Activated T-cell treated with anti-CD3 and anti-CD28 coated beads for 1 hour (primary cell): ENCODE measurements at regions not wholly inside any gene's neighbourhood (a gene's known extent, or its start where the extent isn't known, plus 50 kb on each side); places are given as distances from the start of the nearest gene placed in this dataset.

Experiments
- DNase-seq: peaks from one replicate; pipeline ENCODE4 v3.0.0-alpha.2; 2020; ENCODE audit warnings: low read depth

DNA sequence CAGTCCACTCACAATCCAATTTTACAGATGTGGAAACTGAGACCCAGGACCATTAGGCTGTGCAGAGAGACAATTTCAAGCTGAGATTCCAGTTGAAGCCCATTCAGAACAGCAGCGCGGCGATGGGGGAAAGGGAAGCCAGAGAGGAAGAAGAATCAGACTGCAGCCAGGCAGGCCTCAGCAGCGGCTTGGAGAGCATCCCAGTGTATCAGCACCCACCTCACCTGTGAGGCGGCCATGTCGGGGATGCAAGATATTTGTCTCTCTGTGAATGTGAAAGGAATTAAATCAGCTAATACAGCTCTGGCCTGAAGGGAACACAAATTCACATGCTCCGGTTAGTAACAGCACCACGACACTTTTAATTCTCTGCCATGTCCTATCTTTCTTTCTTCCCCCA, 198.0 kb upstream of the SOX11 start:
- no peak for DNase-seq

DNA sequence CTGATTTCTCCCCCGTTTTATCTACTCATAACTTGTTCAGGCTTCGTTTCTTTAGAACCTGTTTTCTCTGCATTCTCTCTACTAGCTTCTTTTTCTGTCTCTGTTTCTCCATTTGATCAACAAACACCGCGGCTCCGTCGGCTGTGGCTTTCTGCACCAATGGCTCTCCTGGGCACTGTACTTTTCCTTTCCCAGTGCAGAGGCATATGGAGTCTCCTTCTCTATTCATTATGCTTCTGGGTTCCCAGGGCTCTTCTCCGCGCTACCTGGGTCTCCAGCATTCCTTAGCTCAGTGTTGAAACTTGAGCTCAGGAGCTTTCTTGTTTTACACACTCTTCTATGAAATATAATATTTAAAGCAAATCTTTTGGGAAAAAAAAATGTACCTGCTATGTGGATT, 196.6 kb upstream of the SOX11 start:
- DNase-seq, result no peak

DNA sequence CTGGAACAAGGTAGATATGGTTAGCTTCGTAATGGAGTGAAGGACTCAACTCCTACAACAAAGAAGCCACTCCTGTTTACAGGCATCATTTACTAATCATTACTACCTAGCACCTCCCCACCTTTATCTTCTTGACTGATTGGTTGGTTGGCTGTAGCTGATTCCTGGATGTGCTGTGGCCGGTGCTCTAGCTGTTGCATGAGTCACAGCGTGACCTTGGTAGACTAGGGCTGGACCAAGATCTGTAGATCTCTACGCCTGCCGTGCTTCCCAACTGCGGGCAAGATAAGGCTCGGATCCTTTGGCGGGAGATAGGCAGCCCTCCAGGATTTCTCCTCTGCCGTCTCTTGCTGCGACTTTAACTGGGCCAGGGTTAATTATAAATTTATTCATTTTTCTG, 194.3 kb upstream of the SOX11 start:
- no peak for DNase-seq

DNA sequence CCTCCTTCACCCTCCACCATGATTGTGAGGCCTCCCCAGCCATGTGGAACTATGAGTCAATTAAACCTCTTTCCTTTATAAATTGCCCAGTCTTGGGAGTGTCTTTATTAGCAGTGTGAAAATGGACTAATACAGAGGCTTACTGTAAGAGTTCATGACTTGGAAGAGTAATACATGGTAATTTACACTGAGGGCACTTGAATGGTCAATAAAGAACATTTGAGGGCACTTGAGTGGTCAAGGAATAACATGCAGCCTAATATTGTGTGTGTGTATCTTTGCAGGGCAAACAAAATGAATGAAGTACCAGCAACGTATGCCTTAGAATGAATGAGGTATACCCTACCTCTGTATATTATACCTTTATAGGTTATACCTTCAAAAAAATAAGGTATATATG, 190.4 kb upstream of the SOX11 start:
- DNase-seq, result no peak

DNA sequence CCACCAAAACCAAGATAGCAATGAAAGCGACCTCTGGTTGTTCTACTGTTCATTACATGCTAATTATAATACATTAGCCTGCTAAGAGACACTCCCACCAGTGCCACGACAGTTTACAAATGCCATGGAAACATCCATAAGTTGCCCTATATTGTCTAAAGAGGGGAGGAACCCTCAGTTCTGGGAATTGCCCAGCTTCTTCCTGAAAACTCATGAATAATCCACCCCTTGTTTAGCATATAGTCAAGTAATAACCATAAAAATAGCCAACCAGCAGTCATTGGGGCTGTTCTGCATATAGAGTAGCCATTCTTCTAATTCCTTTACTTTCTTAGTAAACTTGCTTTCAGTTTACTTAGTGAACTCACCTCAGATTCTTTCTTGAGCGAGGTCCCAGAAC, 189.8 kb upstream of the SOX11 start:
- DNase-seq, result no peak

DNA sequence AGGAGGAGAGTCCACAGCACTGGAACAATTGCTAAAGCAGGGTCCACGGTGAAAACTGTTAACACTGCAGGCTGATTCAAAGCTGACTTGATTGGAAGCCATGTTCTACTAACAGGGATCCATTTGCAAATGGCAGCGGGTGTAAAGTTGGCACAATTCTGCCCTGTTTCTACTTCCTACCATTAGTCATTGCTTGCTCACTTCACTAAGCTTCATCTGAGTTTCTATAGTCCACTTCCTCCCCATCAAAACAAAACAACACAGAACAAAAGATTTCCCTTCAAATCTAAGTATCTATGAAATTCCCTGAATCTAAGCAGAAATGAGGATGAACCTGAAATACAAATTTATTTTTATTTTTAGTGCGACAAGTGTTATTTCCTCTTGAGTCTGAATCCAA, 187.4 kb upstream of the SOX11 start:
- DNase-seq, result no peak

DNA sequence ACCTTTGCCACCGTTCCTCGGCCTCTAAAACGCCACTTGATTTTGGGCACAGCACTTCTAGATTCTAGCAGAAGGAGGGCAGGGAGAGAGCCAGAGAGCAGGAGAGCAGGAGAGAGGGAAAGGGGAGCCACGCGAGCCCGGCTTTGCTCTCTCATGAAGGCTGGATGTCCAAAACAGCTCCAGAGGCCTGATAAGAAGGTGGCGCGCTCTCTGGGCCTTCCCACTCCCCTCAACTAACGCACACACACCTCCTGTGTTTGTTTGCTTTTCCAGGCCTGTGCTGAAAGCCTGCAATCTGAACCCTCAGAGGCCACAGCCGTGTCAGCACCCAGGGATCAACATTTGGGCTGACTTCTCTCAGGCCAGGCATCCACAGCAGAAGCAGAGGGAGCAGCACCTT, 184.8 kb upstream of the SOX11 start:
- DNase-seq, result no peak

DNA sequence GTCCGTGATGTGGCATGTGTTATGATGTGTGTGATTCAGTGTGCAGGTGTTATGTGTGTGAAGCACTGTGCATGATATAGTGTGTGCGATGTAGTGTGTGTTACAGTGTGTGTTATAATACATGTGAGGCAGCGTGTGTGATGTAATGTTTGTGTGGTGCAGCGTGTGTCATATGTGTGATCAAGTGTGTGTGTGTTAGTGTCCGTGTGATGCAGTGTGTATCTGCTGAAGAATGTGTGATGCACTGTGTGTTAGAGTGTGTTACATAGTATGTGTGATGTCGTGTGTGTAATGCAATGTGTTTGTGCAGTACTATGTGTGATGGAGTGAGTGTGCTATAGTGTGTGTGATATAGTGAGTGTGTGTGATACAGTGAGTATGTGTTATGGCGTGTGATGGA, 182.8 kb upstream of the SOX11 start:
- no peak for DNase-seq

DNA sequence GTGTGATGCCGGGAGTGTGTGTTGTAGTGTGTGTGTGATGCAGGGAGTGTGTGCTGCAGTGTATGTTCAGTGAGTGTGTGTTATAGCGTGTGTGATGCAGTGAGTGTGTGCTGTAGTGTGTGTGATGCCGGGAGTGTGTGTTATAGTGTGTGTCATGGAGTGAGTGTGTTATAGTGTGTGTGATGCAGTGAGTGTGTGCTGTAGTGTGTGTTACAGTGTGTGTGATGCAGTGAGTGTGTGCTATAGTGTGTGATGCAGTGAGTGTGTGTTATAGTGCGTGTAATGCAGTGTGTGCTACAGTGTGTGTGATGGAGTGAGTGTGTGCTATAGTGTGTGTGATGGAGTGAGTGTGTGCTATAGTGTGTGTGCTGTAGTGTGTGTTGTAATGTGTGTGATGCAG, 182.1 kb upstream of the SOX11 start:
- no peak for DNase-seq

DNA sequence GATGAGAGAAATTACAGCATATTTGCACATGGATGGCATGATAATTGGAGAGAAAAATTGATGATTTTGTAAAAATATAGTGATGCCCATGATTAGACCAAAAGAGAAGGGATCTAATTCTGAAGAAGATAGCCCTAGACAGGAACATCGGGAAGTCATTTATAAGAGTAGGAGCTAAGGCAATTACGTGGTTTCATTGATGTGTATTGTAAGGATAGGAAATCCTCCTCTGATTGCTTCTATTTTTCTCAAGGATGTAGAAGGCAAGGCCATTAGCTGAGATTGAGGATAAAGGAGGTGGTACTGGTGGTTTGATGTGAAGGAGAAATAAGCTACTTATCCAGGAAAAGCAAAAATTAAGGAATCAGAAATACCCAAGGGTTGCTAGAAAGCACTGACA, 176.5 kb upstream of the SOX11 start:
- DNase-seq, result no peak

DNA sequence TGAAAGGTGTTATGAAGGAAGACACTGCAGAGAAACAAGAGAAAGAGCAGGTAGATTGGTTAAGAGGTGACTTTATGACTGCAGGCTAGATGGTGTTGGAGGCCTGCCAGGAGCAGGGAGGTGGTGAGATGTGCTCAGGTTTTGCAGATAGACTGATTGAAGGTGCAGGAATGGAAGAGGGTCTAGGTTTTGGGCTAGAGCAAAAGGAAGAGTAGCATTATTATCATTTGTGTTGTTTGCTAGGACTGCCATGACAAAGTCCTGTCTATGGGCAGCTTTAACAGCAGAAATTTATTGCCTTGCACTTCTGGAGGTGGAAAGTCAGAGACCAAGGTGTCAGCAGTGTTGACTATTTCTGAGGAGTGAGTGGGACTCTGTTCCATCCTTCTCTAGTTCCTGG, 172.9 kb upstream of the SOX11 start:
- no peak for DNase-seq

DNA sequence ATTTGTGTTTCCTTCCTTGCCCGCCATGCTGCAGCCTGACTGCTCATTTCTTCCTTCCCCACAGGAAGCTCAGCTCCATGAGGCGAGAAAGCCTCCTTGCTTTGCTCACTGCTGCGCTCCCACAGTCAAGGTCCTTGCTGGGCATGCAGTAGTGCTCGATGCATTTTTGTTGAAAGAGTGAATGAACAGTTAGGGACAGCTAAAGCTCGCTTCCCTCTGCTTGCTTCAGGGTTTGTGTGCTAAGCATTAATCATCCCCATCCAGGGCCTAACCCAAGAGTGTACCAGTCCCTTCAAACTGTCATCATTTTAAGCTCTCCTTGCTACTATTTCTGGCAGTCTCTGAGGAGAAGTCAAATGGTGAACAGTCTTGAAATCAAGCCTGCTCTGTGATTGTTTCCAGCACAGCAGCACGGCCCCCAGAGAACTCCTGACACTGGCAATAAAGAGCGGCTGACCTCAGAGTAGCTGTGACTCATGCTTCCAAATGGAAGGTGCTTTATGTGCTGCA, 171.7 kb upstream of the SOX11 start:
- no peak for DNase-seq

DNA sequence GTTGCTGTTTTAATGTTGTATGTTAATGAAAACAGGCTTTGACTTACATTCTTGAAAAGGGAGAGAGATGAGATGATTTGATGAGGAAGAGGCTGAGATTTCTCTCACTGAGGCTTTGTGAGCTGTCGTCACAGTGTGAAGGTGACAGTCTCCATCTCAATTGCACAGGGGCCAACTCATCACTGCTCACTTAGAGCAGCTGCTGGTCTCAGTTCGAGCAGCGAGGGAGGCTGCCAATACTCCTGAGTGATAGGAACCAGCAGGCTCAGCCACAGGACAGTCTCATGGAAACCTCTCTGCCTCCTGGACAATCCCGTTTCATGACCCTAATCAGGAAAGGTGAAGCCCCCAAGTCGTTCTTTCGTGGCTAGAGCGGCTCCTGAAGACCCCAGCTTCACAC, 170.7 kb upstream of the SOX11 start:
- no peak for DNase-seq

DNA sequence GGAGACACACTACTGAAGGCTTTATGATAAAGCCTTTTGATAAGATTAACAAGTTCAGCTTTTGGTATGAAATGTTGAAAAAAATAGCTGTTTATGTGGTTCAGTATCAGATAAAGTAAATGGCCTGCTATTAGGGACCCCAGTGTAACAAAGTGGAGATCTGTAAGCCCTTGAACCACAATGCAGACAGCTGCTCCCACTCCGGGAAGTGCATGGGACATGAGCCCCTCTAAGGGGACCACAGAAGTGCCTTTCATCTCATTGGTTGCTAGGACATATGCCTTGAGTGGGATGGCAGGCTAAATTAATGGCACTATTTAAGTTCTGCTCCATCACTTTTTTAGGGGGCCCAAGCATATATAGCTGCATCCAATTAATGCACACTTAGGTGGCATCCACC, 167.6 kb upstream of the SOX11 start:
- DNase-seq, result no peak

DNA sequence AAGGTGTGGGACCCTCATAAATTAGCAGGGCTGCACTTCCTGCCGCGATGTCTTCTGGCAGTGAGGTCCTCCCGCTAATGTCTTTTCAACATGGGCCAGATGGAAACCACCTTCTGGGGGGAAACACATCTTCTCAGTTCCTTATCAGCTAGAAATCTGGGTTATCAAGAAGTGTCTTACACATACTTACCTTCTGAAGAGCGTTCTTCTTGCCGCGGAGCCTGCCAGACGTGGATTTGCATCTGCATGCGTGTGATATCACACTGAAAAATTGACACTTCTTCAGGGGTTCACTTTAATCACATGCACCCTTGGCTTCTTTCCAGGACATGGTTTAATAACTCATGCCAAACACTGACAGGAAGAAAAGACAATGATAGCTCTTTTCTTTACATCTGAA, 163.5 kb upstream of the SOX11 start:
- no peak for DNase-seq

DNA sequence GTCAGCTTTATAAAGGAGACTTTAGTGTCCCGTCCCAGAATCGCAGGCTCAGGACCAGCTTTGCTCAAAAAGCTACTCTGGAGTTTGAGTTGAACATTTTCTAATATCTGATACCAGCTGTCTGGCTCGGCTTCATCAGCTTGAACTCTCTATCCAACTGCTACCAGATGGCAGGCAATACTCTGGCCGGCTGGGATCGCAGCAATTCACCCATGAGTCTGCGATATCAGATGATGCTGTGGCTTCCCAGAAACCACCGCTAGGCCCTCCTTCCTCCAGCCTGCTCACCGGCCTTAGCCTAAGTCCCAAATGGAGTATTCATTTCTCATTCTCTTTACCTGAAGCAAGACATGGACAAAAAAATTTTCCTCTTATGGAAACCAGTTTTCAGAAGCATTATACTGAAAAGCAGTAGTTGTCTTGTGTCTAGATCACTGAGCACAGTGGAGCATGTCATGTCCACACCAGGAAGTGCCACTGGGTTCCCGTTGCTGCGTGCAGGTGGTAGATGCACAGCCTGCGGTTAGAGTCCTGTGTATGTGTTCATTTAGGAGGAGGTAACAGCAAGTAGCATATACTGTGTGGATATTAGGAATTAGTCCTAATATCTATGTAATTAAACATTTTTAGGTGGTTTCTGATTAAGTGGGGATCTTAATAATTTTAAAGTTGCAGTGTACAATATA, 162.0 kb upstream of the SOX11 start:
- DNase-seq, result no peak

DNA sequence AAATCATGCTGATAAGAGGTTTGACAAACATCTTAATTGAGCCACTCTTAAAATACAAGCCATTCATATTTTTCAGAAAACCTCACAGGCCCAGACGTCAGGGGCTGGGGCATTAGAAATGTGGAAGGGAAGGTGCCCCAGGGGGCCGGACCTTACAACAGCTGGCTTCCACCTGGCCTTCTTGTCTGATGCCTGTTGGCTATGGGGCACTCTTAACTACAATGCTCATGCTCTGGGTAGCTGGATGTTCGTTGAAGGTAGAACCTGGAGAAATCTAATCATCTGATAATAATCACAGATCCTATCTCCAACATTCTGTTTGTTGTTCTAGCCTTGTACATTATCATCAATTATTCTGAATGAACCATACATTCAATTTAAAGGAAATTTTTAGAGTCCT, 156.9 kb upstream of the SOX11 start:
- DNase-seq, result no peak

DNA sequence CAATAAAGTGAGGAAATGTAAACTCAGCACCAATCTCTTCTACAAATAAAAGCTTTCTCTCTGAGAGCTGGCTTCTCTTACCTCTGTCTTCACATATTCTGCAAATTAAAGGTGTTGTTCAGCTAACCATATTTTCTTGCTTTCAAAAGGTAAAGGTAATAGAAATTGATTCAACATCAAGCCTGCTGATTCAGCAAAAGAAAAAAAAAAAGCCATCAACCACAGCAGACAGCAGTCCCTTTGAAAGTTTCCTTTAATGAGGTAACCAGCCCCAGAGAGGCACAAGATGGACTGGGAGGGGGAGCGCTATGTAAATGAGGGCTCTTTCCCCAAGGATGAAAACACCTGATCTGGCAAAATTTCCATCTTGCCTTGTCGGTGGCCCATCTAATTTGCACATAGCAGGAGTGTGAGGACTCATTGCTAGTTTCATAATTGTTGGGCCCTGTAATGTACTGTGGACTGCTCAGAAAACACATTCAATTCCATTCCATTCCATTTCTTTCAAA, 154.9 kb upstream of the SOX11 start:
- DNase-seq, result no peak

DNA sequence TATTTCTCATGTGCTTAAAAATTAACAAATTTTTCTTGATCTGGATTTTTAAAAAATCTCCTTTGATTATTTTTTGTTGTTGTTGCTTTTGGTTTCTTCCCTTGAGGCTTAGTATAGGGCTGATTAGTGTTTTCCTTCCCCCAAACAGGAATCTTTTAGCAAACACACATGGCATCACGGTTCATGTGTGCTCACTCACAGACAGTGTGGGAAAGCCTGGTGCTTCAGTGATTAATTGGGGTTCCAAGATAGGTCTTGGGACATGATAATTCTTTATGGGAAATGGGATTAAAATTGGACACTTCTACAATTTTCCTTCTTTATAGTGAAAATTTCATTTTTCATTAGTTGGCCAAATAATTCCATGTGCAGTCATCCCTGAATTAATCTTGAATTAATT, 153.9 kb upstream of the SOX11 start:
- no peak for DNase-seq

DNA sequence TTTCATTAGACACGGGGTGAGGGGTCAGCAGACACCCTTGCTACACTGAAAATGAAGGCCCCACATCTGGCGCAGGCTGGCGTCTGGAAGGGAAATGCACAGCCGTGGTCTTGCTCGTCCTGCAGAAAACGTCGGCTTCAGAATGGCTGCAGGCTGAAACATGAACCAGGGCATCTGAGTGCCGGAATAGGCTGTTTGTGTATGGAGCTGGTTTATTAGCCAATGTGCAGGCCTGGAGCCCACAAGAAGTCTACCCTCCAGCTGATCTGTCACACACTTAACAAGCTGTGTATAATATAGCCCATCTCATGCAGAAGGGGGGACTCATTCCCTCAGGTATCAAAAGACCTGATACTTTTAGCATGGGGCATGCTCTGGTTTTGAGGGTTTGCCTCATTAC, 153.4 kb upstream of the SOX11 start:
- DNase-seq, result no peak

DNA sequence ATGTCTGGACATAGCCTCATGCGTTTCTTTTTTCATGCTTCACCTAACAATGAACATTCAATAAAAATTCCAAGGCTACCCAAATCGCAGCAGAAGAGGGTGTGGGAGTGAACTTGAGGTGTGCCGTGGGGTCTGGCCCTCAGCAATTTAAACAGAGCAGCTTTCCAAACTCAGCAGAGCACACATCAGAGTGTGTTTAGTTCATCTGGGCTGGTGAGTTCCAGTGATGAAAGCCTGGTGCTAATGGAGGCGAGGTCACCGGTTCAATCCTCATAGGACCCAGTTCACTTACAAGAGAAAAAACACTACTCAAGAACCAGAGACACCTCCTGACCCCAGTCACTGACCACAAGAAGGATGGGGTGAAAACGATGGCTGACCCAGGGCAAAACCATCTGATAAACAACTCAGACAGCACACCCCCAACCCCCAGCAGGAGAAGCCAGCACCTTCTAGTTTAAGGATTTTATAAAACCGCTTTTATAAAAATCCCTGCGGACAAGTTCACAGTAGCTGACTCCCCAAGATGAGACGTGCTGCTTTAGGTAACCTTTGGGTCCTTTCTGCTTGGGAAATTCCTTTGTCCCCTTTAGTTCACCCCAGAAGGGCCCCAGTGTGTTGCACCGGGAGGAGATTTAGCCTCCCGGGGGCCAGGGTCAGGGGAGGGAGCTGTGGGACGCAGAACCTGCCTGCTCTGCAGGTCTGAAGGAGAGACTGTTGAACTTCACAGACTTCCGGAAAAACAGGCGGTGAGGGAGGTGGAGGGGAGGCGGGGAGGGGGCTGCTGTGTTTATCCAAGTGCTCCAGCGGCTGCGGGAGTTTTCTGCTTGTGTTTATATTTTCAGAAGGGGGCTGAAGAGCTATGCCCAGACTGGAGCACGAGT, 152.7 kb upstream of the SOX11 start:
- no peak for DNase-seq

DNA sequence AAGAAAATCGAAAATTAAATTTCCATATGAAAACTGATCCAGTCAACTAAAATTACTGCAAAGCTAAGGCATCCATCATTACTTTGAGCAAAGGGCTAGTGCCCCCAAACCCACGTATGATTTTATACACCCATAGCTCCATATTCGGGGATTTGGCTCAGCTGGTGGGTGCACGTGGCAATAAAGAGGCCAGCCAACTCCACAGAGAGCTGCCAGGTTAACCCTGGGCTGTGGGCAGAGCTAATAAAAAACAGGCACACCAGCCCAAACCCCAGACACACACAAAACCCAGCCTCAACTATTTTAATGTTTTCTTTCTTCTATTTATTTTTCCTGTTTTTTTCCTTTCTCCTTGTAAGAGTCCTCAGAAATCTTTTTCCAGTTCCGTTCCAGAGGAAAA, 151.3 kb upstream of the SOX11 start:
- DNase-seq, result no peak

DNA sequence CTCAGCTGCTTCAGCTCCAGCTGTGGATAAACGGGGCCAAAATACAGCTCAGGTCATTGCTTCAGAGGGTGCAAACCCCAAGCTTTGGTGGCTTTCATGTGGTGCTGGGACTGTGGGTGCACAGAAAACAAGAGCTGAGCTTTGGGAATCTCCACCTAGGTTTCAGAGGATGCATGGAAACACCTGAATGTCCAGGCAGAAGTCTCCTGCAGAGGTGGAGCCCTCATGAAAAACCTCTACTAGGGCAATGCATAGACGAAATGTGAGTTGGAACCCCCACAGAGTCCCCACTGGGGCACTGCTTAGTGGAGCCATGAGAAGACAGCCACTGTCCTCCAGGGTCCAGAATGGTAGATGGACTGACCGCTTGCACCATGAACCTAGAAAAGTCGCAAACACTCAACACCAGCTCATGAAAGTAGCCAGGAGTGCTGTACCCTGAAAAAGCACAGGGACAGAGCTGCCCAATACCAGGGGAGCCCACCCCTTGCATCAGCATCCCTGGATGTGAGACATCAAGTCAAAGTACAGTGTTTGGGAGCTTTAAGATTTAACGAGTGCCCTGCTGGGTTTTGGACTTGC, 147.9 kb upstream of the SOX11 start:
- no peak for DNase-seq
